ENCODE measurements at regions not wholly inside any gene's neighbourhood (a gene's known extent, or its start where the extent isn't known, plus 50 kb on each side); places are given as distances from the start of the nearest gene placed in this dataset.
"Not testable (repeated sequence)": the region's sequence is repeated elsewhere in the genome, so short reads cannot be mapped to it uniquely, and the experiment has no call there.

DNA sequence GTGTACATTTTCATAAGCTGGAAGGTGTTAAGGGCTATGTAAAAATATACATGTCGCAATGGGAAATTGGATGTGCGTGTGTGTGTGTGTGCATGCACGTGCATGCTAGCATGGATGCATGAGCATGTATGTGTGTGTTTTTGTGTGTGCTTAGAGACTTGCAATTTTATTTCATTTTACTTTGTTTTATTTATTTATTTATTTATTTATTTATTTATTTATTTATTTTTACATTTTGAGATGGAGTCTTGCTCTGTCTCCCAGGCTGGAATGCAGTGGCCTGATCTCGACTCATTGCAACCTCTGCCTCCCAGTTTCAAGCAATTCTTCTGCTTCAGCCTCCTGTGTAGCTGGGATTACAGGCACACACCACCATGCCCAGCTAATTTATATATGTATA lies 50.4 kb upstream of the CDH9 start:
- DNase-seq (ENCODE audit: low read depth): not testable (repeated sequence)
